Superior temporal gyrus (tissue), 1 donor: ENCODE measurements at regions not wholly inside any gene's neighbourhood (a gene's known extent, or its start where the extent isn't known, plus 50 kb on each side); places are given as distances from the start of the nearest gene placed in this dataset.

Source experiments
- DNase-seq: peaks from one replicate; pipeline ENCODE4 v3.0.0-alpha.2; 2016; ENCODE audit errors: extremely low spot score

DNA sequence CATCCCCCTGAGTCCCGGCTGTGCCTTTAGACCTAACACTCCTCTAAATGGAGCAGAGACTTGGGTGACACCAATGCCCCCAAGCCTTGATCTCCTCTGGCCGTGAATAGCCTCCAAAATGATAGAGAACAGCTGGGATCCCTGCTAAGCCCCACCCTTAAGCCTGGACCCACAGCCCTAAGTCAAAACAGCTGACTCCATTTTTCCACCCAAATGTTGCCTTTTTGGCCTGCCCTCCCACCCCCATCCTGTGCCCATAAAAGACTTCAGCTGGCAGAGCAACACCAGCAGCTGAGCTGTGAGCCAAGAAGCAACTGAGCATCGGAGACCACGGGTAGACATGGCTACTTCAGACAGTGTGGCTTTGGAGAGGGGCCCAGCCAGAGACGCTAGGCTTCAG lies 420.8 kb downstream of the NPHP4 start:
- no peak for DNase-seq

GRCh38 chr1:5570931-5571330 lies 421.3 kb downstream of the NPHP4 start:
- DNase-seq, result no peak

DNA sequence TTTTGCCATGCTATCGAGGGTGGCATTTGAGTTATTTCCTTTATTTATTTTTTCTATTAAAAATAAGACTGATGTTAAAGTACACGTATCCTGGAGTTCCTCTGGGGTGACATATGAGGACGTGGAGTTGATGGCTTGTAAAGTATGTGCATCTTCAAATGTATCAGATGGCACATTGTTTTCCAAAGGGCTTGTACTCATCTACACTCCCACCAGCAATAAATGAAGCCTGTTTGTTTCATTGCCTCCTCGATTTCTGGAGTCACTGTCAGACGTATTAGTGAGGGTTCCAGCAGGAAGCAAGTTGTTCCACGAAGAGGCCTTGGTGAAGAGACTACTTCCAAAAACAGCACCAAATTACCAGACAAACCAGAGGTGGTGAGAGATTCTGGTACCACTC lies 423.9 kb downstream of the NPHP4 start:
- no peak for DNase-seq

DNA sequence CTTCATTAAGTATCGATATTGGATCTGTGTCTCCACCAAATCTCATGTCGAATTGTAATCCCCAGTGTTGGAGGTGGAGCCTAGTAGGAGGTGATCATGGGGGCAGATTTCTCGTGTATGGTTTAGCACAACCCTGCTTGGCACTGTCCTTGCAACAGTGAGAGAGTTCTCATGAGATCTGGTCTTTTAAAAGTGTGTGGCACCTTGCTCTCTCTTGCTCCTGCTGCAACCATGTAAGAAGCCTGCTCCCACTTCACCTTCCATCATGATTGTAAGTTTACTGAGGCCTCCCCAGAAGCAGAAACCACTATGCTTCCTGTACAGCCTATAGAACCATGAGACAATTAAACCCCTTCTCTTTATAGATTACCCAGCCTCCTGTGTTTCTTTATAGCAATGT lies 424.4 kb downstream of the NPHP4 start:
- DNase-seq, result no peak

DNA sequence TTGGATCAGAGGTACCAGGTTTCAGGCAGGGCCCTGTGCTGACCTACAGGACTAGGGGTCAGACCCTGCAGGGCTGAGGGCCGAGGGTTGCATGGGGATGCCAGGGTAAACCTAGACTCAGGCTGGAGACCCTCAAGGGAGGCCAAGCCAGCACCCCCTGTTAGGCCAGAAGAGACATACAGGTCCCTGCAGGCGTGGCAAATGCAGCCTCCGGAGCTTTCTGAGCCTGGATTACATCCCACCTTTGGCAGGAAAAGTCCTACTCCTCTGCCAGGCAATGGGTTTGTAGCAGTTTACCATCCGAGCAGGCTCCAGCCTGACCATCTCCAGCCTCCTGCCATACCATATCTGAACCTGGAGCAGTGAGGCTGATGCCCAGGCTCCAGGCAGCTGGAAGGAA lies 425.3 kb downstream of the NPHP4 start:
- no peak for DNase-seq

DNA sequence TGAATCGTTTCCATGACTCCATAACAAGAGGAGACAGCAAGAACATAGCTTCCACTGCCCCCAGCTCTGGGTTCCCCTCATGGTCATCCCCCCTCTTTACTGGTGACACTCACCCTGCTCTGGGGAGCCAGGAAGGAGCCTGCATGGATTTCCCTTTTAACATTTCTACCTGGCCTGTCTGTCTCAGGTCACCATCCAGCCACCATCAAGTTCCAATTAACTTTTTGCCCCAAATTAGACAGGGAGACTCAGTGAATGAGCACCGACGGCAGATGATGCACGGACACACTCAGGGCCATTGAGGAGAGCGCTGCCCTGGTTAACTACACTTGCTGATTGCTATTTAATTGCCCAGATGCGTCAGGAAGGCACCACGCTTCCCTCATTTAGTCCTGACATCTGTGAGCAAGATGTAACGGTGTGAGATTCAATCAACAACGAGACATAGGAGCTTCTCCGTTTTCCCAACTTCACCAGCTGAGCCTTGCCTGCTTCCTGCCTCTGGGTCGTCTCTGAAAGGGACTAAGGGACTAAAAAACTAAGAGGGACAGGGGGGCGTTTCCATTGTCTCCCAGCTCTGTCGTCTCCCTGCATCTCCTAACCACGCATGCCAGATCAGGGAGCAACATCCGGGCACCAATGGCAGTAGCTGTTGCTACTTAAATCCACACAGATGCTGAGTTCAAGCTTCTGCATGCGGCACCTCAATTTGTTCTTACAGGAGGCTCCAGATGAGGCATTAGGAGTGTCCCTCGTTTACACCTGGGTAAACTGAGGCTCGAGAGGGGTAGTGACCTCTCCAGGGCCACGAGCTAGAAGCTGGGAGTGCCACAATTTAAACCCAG lies 426.7 kb downstream of the NPHP4 start:
- DNase-seq, result no peak

DNA sequence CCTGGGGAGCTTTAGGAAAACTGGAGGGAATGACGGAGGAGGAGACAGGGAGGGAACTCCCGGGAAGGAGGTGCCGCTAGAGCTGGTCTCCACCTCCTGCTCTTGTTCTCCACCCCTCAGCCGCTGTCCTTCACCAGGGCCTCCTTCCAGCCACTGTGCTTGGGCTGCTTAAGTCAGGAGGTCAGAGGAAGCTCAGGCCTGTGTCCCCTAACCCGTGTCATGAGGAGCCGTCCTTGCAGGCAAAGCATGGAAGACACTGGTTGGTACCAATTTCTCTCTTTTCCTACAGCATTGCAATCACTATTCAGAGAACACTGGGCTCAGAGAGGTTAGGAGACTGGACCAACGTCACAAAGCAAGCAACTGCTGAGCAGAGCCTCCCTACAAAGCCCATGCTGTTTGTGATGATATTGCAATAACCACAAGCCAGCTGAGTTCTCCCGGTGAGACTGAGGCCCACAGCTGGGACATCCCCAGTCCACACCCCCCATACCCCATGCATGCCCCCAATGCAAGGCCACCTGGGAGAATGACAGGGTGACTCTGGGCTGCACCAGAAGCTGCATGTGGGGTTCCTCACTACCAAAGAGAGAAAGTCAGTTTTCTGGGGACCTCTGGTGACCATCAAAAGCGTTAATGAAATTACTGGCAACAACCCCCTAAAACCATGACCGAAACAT lies 427.5 kb downstream of the NPHP4 start:
- no peak for DNase-seq

GRCh38 chr1:5563861-5564577 lies 428.2 kb downstream of the NPHP4 start:
- DNase-seq, result no peak

DNA sequence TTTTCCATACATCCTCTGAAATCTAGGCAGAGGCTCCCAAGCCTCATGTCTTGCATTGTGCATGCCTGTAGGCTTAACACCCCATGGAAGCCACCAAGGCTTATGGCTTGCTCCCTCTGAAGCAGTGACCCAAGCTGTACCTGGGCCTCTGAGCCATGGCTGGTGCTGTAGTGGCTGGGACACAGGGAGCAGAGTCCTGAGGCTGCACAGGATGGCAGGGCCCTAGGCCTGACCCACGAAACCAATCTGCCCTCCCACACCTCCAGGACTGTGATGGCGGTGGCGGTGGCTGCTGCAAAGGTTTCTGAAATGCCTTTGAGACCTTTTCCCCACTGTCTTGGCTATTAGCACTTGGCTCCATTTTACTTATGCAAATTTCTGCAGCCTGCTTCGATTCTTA lies 429.5 kb downstream of the NPHP4 start:
- DNase-seq, result no peak

DNA sequence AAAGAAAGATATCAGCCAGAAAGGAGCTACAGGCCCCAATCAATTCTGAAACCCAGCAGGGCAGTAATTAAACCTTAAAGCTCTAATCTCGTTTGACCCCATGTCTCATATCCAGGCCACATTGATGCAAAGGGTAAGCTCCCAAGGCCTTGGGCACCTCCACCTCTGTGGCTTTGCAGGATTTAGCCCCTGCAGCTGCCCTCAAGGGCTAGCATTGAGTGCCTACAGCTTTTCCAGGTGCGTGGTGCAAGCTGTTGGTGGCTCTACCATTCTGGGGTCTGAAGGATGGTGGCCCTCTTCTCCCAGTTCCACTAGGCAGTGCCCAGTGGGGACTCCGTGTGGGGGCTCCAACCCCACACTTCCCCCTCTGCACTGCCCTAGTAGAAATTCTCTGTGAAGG lies 429.9 kb downstream of the NPHP4 start:
- no peak for DNase-seq

GRCh38 chr1:5559078-5559477 lies 433.1 kb downstream of the NPHP4 start:
- no peak for DNase-seq

DNA sequence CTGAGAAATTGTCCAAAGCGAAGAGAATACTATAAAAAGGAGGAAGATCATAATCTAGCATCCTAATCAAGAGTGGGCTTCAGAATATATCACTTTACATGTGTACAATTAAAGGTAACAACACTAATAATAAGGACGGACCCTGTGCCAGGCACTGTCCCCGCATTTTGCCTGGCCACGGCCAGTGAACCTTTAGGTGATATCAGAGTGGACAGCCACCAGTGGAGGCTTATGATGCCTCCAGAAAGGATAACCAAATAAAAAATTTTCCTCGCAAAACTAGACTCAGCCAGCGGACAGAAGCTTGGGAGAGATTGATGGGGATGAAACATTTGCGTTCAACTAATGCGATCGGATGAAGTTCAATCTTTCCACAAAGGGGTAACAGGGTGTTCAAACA lies 436.4 kb downstream of the NPHP4 start:
- no peak for DNase-seq

- DNase-seq, result no peak
These were observed 437.4 kb downstream of the NPHP4 start for GRCh38 chr1:5554784-5555183.

GRCh38 chr1:5554111-5554510 lies 438.1 kb downstream of the NPHP4 start:
- DNase-seq, result no peak

- DNase-seq, result no peak
These were observed 439.3 kb downstream of the NPHP4 start for GRCh38 chr1:5552787-5553484.

DNA sequence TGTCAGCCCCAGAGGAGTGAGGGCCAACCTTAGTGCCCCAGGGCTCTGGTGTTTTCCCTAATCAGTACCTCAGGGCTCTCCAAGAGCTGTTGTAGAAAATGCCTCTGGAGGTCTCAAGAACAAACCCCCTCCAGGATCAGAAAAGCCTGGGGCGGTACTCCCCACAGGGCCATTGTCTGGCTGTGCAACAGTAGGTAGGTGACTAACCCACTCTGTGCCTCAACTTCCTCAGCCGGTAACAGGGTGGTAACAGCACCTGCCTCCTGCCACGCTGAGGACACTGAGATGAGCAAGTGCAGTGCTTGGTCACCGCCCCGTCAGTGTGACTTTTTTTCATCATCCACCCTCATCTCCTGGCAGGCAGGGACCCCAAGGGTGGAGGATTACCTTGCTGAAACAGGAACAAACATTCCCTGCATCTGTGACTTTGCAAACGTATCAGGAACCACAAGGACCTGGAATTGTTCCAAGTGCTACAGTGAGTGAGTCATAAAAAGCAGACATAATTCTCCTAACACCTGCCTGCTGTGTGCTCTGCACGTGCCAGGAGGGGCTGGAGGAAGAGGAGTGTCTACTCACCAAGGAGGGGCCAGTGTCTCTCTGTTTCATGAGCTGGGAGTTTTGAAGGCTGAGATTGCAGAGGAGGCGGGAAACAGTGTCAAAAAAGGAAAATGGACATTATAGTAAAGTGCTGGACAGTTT lies 440.8 kb downstream of the NPHP4 start:
- DNase-seq, result no peak

- DNase-seq, result no peak
These were observed 444.0 kb downstream of the NPHP4 start for GRCh38 chr1:5548266-5548665.

- no peak for DNase-seq
These were observed 449.0 kb downstream of the NPHP4 start for GRCh38 chr1:5543235-5543634.

DNA sequence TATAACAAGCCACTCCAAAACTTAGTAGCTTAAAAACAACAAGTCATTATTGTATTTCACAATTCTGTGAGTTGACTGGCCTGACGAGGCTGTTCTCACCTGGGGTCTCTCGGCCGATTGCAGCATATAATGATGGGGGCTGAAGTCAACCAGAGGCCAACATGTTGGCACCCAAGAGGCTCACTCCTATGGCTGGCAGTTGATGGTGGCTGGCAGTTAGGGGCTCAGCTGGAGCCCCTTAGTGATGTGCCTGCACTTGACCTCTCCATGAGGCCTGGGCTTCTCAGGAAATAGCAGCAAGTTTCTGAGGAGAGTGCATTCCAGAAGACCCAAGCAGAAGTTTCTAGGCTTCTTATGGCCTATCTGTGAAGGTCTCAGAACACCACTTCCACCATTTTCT lies 459.4 kb downstream of the NPHP4 start:
- DNase-seq, result no peak

GRCh38 chr1:5526822-5527551 lies 465.2 kb downstream of the NPHP4 start:
- DNase-seq, result no peak

DNA sequence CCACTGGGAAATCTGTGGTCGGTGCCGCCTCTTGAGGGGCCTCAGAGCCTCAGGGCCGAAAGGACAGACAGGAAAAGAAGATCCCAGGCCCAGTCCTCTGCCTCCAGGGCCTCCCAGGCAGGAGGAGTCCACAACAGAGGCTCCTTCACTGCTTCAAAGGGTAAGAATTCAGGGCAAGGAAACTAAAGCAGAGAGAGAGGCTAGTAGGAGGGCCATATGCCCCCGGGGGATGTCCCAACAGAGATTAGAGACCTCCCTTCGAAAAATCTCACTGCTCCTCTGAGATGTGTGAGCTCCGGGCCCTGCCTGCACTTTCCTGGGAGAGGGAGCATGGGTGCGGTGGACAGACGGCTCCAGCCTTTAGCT lies 465.9 kb downstream of the NPHP4 start:
- no peak for DNase-seq
